HG02642 (cell line): ENCODE measurements at regions not wholly inside any gene's neighbourhood (a gene's known extent, or its start where the extent isn't known, plus 50 kb on each side); places are given as distances from the start of the nearest gene placed in this dataset.

Experiments
- ATAC-seq: cut with Tn5 transposase; IDR thresholded peaks from one replicate; pipeline ENCODE4 v1.9.1; 2021; ENCODE audit warnings: mild to moderate bottlenecking; ENCODE audit not compliant: unreplicated experiment, poor library complexity

- ATAC-seq: no peak
Observed at GRCh38 chr6:77204555-77204954, 258.7 kb downstream of the HTR1B start.

GRCh38 chr6:77183447-77183846 is 279.8 kb downstream of the HTR1B start:
- no peak for ATAC-seq

GRCh38 chr6:77181749-77182148 is 281.5 kb downstream of the HTR1B start:
- ATAC-seq: no peak

- no peak for ATAC-seq
Observed at GRCh38 chr6:77180326-77180725, 283.0 kb downstream of the HTR1B start.

- no peak for ATAC-seq
Observed at GRCh38 chr6:77178821-77179220, 284.5 kb downstream of the HTR1B start.

GRCh38 chr6:77177470-77177869 is 285.8 kb downstream of the HTR1B start:
- no peak for ATAC-seq

GRCh38 chr6:77173472-77174074 is 289.7 kb downstream of the HTR1B start:
- ATAC-seq: no peak

GRCh38 chr6:77172578-77172977 is 290.7 kb downstream of the HTR1B start:
- ATAC-seq: no peak

- no peak for ATAC-seq
Observed at GRCh38 chr6:77159730-77160129, 303.6 kb downstream of the HTR1B start.

- ATAC-seq: no peak
Observed at GRCh38 chr6:77151241-77151640, 312.1 kb downstream of the HTR1B start.

- ATAC-seq: no peak
Observed at GRCh38 chr6:77150736-77151135, 312.6 kb downstream of the HTR1B start.

GRCh38 chr6:77145244-77145643 is 318.0 kb downstream of the HTR1B start:
- ATAC-seq: no peak

GRCh38 chr6:77143659-77144447 is 319.4 kb downstream of the HTR1B start:
- ATAC-seq: no peak

GRCh38 chr6:77136086-77136485 is 327.2 kb downstream of the HTR1B start:
- ATAC-seq: no peak

- no peak for ATAC-seq
Observed at GRCh38 chr6:77133031-77133430, 330.3 kb downstream of the HTR1B start.

GRCh38 chr6:77131426-77131825 is 331.9 kb downstream of the HTR1B start:
- ATAC-seq: no peak

- ATAC-seq: no peak
Observed at GRCh38 chr6:77124604-77125003, 338.7 kb downstream of the HTR1B start.

- ATAC-seq: no peak
Observed at GRCh38 chr6:77123527-77123926, 339.8 kb downstream of the HTR1B start.

- no peak for ATAC-seq
Observed at GRCh38 chr6:77106992-77107391, 356.3 kb downstream of the HTR1B start.

- ATAC-seq: no peak
Observed at GRCh38 chr6:77105091-77105490, 358.2 kb downstream of the HTR1B start.

GRCh38 chr6:77097940-77098339 is 365.4 kb downstream of the HTR1B start:
- ATAC-seq: no peak
